ENCODE measurements at regions not wholly inside any gene's neighbourhood (a gene's known extent, or its start where the extent isn't known, plus 50 kb on each side); places are given as distances from the start of the nearest gene placed in this dataset.

GRCh38 chr6:43903739-43904290 is 133.8 kb downstream of the VEGFA start:
- DNase-seq (ENCODE audit: low read depth), result no peak

GRCh38 chr6:43901733-43902230 is 131.8 kb downstream of the VEGFA start:
- DNase-seq (ENCODE audit: low read depth), result no peak

- no peak for DNase-seq (ENCODE audit: low read depth)
Measured at GRCh38 chr6:43900916-43901732, 131.1 kb downstream of the VEGFA start.

- no peak for DNase-seq (ENCODE audit: low read depth)
Measured at GRCh38 chr6:43900560-43900915, 130.5 kb downstream of the VEGFA start.

GRCh38 chr6:43899830-43900229 is 129.8 kb downstream of the VEGFA start:
- no peak for DNase-seq (ENCODE audit: low read depth)

GRCh38 chr6:43898358-43899131 is 128.5 kb downstream of the VEGFA start:
- DNase-seq (ENCODE audit: low read depth), result no peak

GRCh38 chr6:43897571-43898302 is 127.7 kb downstream of the VEGFA start:
- DNase-seq (ENCODE audit: low read depth), result no peak

- no peak for DNase-seq (ENCODE audit: low read depth)
Measured at GRCh38 chr6:43896329-43897255, 126.6 kb downstream of the VEGFA start.

- no peak for DNase-seq (ENCODE audit: low read depth)
Measured at GRCh38 chr6:43895656-43896328, 125.8 kb downstream of the VEGFA start.

- no peak for DNase-seq (ENCODE audit: low read depth)
Measured at GRCh38 chr6:43893073-43893472, 123.1 kb downstream of the VEGFA start.

- DNase-seq (ENCODE audit: low read depth), result no peak
Measured at GRCh38 chr6:43891072-43891870, 121.3 kb downstream of the VEGFA start.

- DNase-seq (ENCODE audit: low read depth), result no peak
Measured at GRCh38 chr6:43890197-43891062, 120.4 kb downstream of the VEGFA start.

GRCh38 chr6:43887906-43888683 is 118.1 kb downstream of the VEGFA start:
- DNase-seq (ENCODE audit: low read depth), result no peak

- no peak for DNase-seq (ENCODE audit: low read depth)
Measured at GRCh38 chr6:43887340-43887858, 117.4 kb downstream of the VEGFA start.

- no peak for DNase-seq (ENCODE audit: low read depth)
Measured at GRCh38 chr6:43886717-43887339, 116.8 kb downstream of the VEGFA start.

GRCh38 chr6:43886067-43886461 is 116.1 kb downstream of the VEGFA start:
- no peak for DNase-seq (ENCODE audit: low read depth)

- DNase-seq (ENCODE audit: low read depth), result no peak
Measured at GRCh38 chr6:43885399-43886066, 115.5 kb downstream of the VEGFA start.

Data from GM04503 (cell line).